Body of pancreas (tissue), 4 donors: ENCODE measurements at regions not wholly inside any gene's neighbourhood (a gene's known extent, or its start where the extent isn't known, plus 50 kb on each side); places are given as distances from the start of the nearest gene placed in this dataset.

Source experiments
- POLR2A ChIP-seq, 3 donors: fragments of 450-650 bp; IDR thresholded peaks; one replicate each; pipeline ENCODE4 v1.6.1; 2016; ENCODE audit warnings: antibody characterized with exemption in 3 of 3, mild to moderate bottlenecking in 2 of 3
- TF ChIP-seq, protein P1 (sequence below), 7 experiments: fragments of 450-650 bp in 4 of 7; fragments of 200-600 bp in 3 of 7; sonication (generic) in 3 of 7; IDR thresholded peaks; one replicate each; pipeline ENCODE4 v1.5.1; 2016 to 2019; ENCODE audit warnings: antibody characterized with exemption in 7 of 7

DNA sequence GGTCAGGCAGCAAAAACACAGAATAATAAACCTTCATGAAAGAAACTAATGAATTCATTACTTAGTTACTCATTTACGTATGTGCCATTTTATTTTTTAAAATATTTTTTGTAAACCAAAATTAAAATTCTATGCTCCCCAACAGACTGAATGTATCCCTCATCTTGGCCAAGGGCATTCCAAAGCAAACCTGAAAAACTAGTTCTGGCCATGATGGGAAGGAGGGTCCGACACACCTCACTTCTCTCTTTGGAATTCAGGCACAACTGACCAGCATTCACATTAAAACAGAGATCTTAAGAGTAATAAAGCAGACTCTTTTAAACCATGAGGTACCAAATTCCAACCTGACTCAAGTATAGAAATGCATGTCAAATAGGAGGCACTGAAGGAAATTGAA, 1576.9 kb upstream of the SPRY2 start:
- TF ChIP-seq, protein P1, sequence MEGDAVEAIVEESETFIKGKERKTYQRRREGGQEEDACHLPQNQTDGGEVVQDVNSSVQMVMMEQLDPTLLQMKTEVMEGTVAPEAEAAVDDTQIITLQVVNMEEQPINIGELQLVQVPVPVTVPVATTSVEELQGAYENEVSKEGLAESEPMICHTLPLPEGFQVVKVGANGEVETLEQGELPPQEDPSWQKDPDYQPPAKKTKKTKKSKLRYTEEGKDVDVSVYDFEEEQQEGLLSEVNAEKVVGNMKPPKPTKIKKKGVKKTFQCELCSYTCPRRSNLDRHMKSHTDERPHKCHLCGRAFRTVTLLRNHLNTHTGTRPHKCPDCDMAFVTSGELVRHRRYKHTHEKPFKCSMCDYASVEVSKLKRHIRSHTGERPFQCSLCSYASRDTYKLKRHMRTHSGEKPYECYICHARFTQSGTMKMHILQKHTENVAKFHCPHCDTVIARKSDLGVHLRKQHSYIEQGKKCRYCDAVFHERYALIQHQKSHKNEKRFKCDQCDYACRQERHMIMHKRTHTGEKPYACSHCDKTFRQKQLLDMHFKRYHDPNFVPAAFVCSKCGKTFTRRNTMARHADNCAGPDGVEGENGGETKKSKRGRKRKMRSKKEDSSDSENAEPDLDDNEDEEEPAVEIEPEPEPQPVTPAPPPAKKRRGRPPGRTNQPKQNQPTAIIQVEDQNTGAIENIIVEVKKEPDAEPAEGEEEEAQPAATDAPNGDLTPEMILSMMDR (IDR thresholded peaks at IDR 0.05): no peak
- no peak for TF ChIP-seq POLR2A (IDR thresholded peaks at IDR 0.05)
